RWPE1 (cell line): ENCODE measurements at regions not wholly inside any gene's neighbourhood (a gene's known extent, or its start where the extent isn't known, plus 50 kb on each side); places are given as distances from the start of the nearest gene placed in this dataset.
A peak's percentile ranks its signal among the peaks of the same experiment; 100 is the strongest.
"Not testable (repeated sequence)": the region's sequence is repeated elsewhere in the genome, so short reads cannot be mapped to it uniquely, and the experiment has no call there.

Experiments used
- CTCF ChIA-PET: fragments of 350-600 bp; sonication (Branson Sonifier 250); formaldehyde crosslinking; extraction: SDS; loops from one replicate; lab custom pipeline; 2021; lab: Yijun Ruan, JAX
- POLR2A ChIA-PET: fragments of 400-600 bp; formaldehyde crosslinking; extraction: SDS; loops from one replicate; lab custom pipeline; 2020; ENCODE audit warnings: antibody characterized with exemption; ENCODE audit not compliant: low non-redundant PET; lab: Yijun Ruan, JAX
- DNase-seq: peaks from one replicate; pipeline ENCODE4 v3.0.0; 2012; ENCODE audit warnings: low spot score
- H3K27ac ChIP-seq: fragments of 450-650 bp; 2 replicates; pipeline ENCODE4 v1.5.1; 2017
- CTCF ChIP-seq: fragments of 450-650 bp; conservative IDR thresholded peaks from 2 replicates; pipeline ENCODE4 v1.5.1; 2017; ENCODE audit warnings: low read depth, mild to moderate bottlenecking

GRCh38 chr7:125336326-125336725 is 406.7 kb upstream of the POT1 start:
- ChIA-PET POLR2A (no interaction called here), CTCF (no interaction called here)
- no peak overlapping the region for H3K27ac ChIP-seq
- DNase-seq, result no peak
- no peak for TF ChIP-seq CTCF

- POLR2A ChIA-PET, result no interaction called here
- CTCF ChIA-PET, result no interaction called here
- H3K27ac ChIP-seq, result no peak overlapping the region
- DNase-seq, result no peak
- TF ChIP-seq CTCF, result no peak
These were observed 397.1 kb upstream of the POT1 start for GRCh38 chr7:125326666-125327255.

- H3K27ac ChIP-seq, result no peak overlapping the region
- ChIA-PET CTCF (interaction anchor here (0.6 to 1.2 kb wide), 5 partner anchors 14 to 322 kb away, joined by 3 to 6 read pairs (median 3); no protein-coding TSS in a partner anchor), POLR2A (no interaction called here)
- peak; percentile 20 for DNase-seq
- no peak; the same call in 1 of the 2 replicates for TF ChIP-seq CTCF
These were observed 386.8 kb upstream of the POT1 start for GRCh38 chr7:125316466-125316865.

GRCh38 chr7:125299003-125299765 is 369.6 kb upstream of the POT1 start:
- DNase-seq, result no peak
- ChIA-PET CTCF (no interaction called here), POLR2A (no interaction called here)

GRCh38 chr7:125279961-125280360 is 350.3 kb upstream of the POT1 start:
- no peak overlapping the region for H3K27ac ChIP-seq
- no peak for TF ChIP-seq CTCF
- ChIA-PET CTCF (no interaction called here), POLR2A (no interaction called here)
- DNase-seq, result no peak

More at GRCh38 chr7:125299003-125299765, 369.6 kb upstream of the POT1 start:
- H3K27ac ChIP-seq, result no peak overlapping the region
- TF ChIP-seq CTCF, result no peak

GRCh38 chr7:125278318-125278717 is 348.7 kb upstream of the POT1 start:
- DNase-seq, result no peak
- TF ChIP-seq CTCF, result no peak
- ChIA-PET POLR2A (no interaction called here), CTCF (no interaction called here)
- H3K27ac ChIP-seq, result no peak overlapping the region

- CTCF ChIA-PET, result not testable (repeated sequence)
These were observed 345.1 kb upstream of the POT1 start for GRCh38 chr7:125274742-125275141.

GRCh38 chr7:125264174-125264856 is 334.7 kb upstream of the POT1 start:
- H3K27ac ChIP-seq, CTCF ChIA-PET, DNase-seq, POLR2A ChIA-PET: not testable (repeated sequence)

More at GRCh38 chr7:125274742-125275141, 345.1 kb upstream of the POT1 start:
- POLR2A ChIA-PET, DNase-seq, H3K27ac ChIP-seq: not testable (repeated sequence)

- DNase-seq, H3K27ac ChIP-seq, CTCF ChIA-PET, POLR2A ChIA-PET: not testable (repeated sequence)
These were observed 329.3 kb upstream of the POT1 start for GRCh38 chr7:125258876-125259417.
